SU-DHL-6 (cell line): ENCODE measurements at regions not wholly inside any gene's neighbourhood (a gene's known extent, or its start where the extent isn't known, plus 50 kb on each side); places are given as distances from the start of the nearest gene placed in this dataset.

Experiments used
- H2AFZ ChIP-seq: fragments of 200-600 bp; sonication (generic); 2 replicates; pipeline ENCODE4 v1.6.1; 2014; ENCODE audit warnings: low read depth, mild to moderate bottlenecking, moderate library complexity, mixed read lengths, antibody characterized with exemption, low read length; ENCODE audit not compliant: severe bottlenecking
- H3F3A ChIP-seq: fragments of 200-600 bp; shearing (Covaris generic); 2 replicates; pipeline ENCODE4 v1.6.0; 2016; ENCODE audit warnings: antibody characterized with exemption, mild to moderate bottlenecking; ENCODE audit not compliant: insufficient read depth
- H3K27ac ChIP-seq: fragments of 200-600 bp; sonication (generic); 2 replicates; pipeline ENCODE4 v1.5.1; 2016; ENCODE audit warnings: low read depth, mild to moderate bottlenecking, low read length, moderate library complexity, mixed read lengths
- H3K27me3 ChIP-seq: fragments of 200-600 bp; sonication (generic), shearing (Covaris generic); 2 replicates; pipeline ENCODE4 v1.6.0; 2014; ENCODE audit warnings: mild to moderate bottlenecking, low read length
- H3K36me3 ChIP-seq: fragments of 200-600 bp; sonication (generic); 2 replicates; pipeline ENCODE4 v1.6.1; 2014; ENCODE audit warnings: mild to moderate bottlenecking, low read length, mixed read lengths
- H3K4me2 ChIP-seq: fragments of 300-600, 200-600 bp; shearing (Covaris generic), sonication (generic); 2 replicates; pipeline ENCODE4 v1.6.0; 2014; ENCODE audit warnings: low read length, low read depth, mild to moderate bottlenecking; ENCODE audit not compliant: poor library complexity, severe bottlenecking
- H3K4me3 ChIP-seq: fragments of 200-600 bp; sonication (generic); 2 replicates; pipeline ENCODE4 v1.5.1; 2014; ENCODE audit warnings: antibody characterized with exemption, low read length, mild to moderate bottlenecking, mixed read lengths; ENCODE audit not compliant: insufficient read depth, poor library complexity, severe bottlenecking
- H3K79me2 ChIP-seq: fragments of 200-600 bp; sonication (generic); 2 replicates; pipeline ENCODE4 v1.6.1; 2014; ENCODE audit warnings: mild to moderate bottlenecking, low read length, moderate library complexity; ENCODE audit not compliant: insufficient read depth
- H3K9ac ChIP-seq: fragments of 200-600 bp; sonication (generic); 2 replicates; pipeline ENCODE4 v1.7.0; 2014; ENCODE audit warnings: mild to moderate bottlenecking, low read length
- H3K9me2 ChIP-seq: fragments of 200-600 bp; sonication (generic); replicated peaks from 2 replicates; pipeline ENCODE4 v1.6.1; 2014; ENCODE audit warnings: low read length; ENCODE audit not compliant: insufficient read depth
- H3K9me3 ChIP-seq: fragments of 200-600 bp; sonication (generic); 2 replicates; pipeline ENCODE4 v1.6.1; 2014; ENCODE audit warnings: low read length, mixed read lengths; ENCODE audit not compliant: insufficient read depth
- H4K20me1 ChIP-seq: fragments of 200-600 bp; sonication (generic); 2 replicates; pipeline ENCODE4 v1.6.1; 2014; ENCODE audit warnings: low read depth, mild to moderate bottlenecking, antibody characterized with exemption, low read length, moderate library complexity, mixed read lengths
- CTCF ChIP-seq: fragments of 200-600 bp; sonication (generic); IDR thresholded peaks from one replicate; pipeline ENCODE4 v1.5.1; 2017; ENCODE audit warnings: antibody characterized with exemption, mild to moderate bottlenecking, low read length, moderate library complexity; ENCODE audit not compliant: insufficient read depth, poor library complexity, severe bottlenecking
- EZH2phosphoT487 ChIP-seq: fragments of 200-600 bp; sonication (generic), shearing (Covaris generic); conservative IDR thresholded peaks from 2 replicates; pipeline ENCODE4 v1.6.1; 2018; ENCODE audit warnings: mild to moderate bottlenecking, antibody characterized with exemption, low read length, moderate library complexity, mixed read lengths

GRCh38 chr21:35686156-35686555 lies 374.2 kb downstream of the SETD4 start:
- no peak for TF ChIP-seq EZH2phosphoT487
- no peak for TF ChIP-seq CTCF
- no peak overlapping the region for H3K27ac ChIP-seq
- no peaks in the 10 kb centered on the region for H3K9me2 ChIP-seq
- H3K4me3 ChIP-seq = no peak overlapping the region
- H3F3A ChIP-seq = no peaks in the 10 kb centered on the region
- no peaks in the 10 kb centered on the region for H4K20me1 ChIP-seq
- no peak overlapping the region for H3K9ac ChIP-seq
- H3K4me2 ChIP-seq = no peak overlapping the region
- H3K27me3 ChIP-seq = no peaks in the 10 kb centered on the region
- H3K9me3 ChIP-seq = no peaks in the 10 kb centered on the region
- no peak overlapping the region for H2AFZ ChIP-seq
- H3K79me2 ChIP-seq = no peaks in the 10 kb centered on the region
- no peaks in the 10 kb centered on the region for H3K36me3 ChIP-seq

GRCh38 chr21:35683664-35684304 lies 376.5 kb downstream of the SETD4 start:
- Histone ChIP-seq H3K4me3 (no peak overlapping the region), H3K27me3 (no peaks in the 10 kb centered on the region; the same call in 1 of the 2 replicates), H4K20me1 (no peaks in the 10 kb centered on the region), H2AFZ (no peak overlapping the region), H3F3A (no peaks in the 10 kb centered on the region), H3K36me3 (no peaks in the 10 kb centered on the region), H3K27ac (no peak overlapping the region), H3K9me2 (no peaks in the 10 kb centered on the region), H3K79me2 (no peaks in the 10 kb centered on the region), H3K9me3 (no peaks in the 10 kb centered on the region), H3K9ac (no peak overlapping the region), H3K4me2 (no peak overlapping the region)
- TF ChIP-seq EZH2phosphoT487 (no peak), CTCF (no peak)

- Histone ChIP-seq H3K9me2 (no peaks in the 10 kb centered on the region), H3K4me2 (no peak overlapping the region), H3K9ac (no peak overlapping the region), H3K36me3 (no peaks in the 10 kb centered on the region), H2AFZ (no peak overlapping the region), H3K79me2 (no peaks in the 10 kb centered on the region), H4K20me1 (no peaks in the 10 kb centered on the region), H3K9me3 (no peaks in the 10 kb centered on the region), H3K27ac (no peak overlapping the region), H3K27me3 (no peaks in the 10 kb centered on the region; the same call in 1 of the 2 replicates), H3F3A (no peaks in the 10 kb centered on the region), H3K4me3 (no peak overlapping the region)
- TF ChIP-seq EZH2phosphoT487 (no peak), CTCF (no peak)
Measured at GRCh38 chr21:35682904-35683549, 377.3 kb downstream of the SETD4 start.
